Stimulated activated memory B cell treated with anti-CD40 and anti-IgM and Interleukin-4, amounts not matched to agents 10 μg/mL and 1 μg/mL and 100 μg/mL, for 72 hours (primary cell): ENCODE measurements at regions not wholly inside any gene's neighbourhood (a gene's known extent, or its start where the extent isn't known, plus 50 kb on each side); places are given as distances from the start of the nearest gene placed in this dataset.

Source experiments
- ATAC-seq: fragments of 150-1000 bp; cut with Tn5 transposase; 2 replicates; pipeline ENCODE4 v1.10.0; 2021
- H3K27ac Mint-ChIP-seq: one replicate; pipeline ENCODE4 v1.8.0; 2022; ENCODE audit warnings: mild to moderate bottlenecking, mixed read lengths
- H3K27me3 Mint-ChIP-seq: one replicate; pipeline ENCODE4 v1.8.0; 2022; ENCODE audit warnings: mixed read lengths
- H3K36me3 Mint-ChIP-seq: one replicate; pipeline ENCODE4 v1.8.0; 2022; ENCODE audit warnings: mixed read lengths
- H3K4me1 Mint-ChIP-seq: one replicate; pipeline ENCODE4 v1.8.0; 2022; ENCODE audit warnings: mixed read lengths
- H3K4me3 Mint-ChIP-seq: one replicate; pipeline ENCODE4 v1.8.0; 2022; ENCODE audit warnings: mild to moderate bottlenecking, moderate library complexity, mixed read lengths
- H3K9me3 Mint-ChIP-seq: one replicate; pipeline ENCODE4 v1.8.0; 2022; ENCODE audit warnings: mixed read lengths

- H3K36me3 Mint-ChIP-seq: no peaks in the 10 kb centered on the region
- no peak overlapping the region for H3K4me3 Mint-ChIP-seq
- H3K27ac Mint-ChIP-seq: no peak overlapping the region
- peaks cover 10% of the 10 kb centered on the region for H3K9me3 Mint-ChIP-seq
- H3K4me1 Mint-ChIP-seq: no peaks in the 10 kb centered on the region
- no peak for ATAC-seq
- no peaks in the 10 kb centered on the region for H3K27me3 Mint-ChIP-seq
Observed at GRCh38 chr13:87052731-87053130, 618.4 kb upstream of the SLITRK5 start.

GRCh38 chr13:87057807-87058520 lies 613.2 kb upstream of the SLITRK5 start:
- Mint-ChIP-seq H3K9me3 (peaks cover 4% of the 10 kb centered on the region), H3K27ac (no peak overlapping the region), H3K4me3 (no peak overlapping the region), H3K4me1 (no peaks in the 10 kb centered on the region), H3K36me3 (no peaks in the 10 kb centered on the region), H3K27me3 (no peaks in the 10 kb centered on the region)
- ATAC-seq: no peak

GRCh38 chr13:87058786-87059329 lies 612.3 kb upstream of the SLITRK5 start:
- Mint-ChIP-seq H3K27ac (no peak overlapping the region), H3K9me3 (no peaks in the 10 kb centered on the region), H3K4me1 (no peaks in the 10 kb centered on the region), H3K4me3 (no peak overlapping the region), H3K36me3 (no peaks in the 10 kb centered on the region), H3K27me3 (no peaks in the 10 kb centered on the region)
- ATAC-seq: no peak

- no peaks in the 10 kb centered on the region for H3K36me3 Mint-ChIP-seq
- H3K27ac Mint-ChIP-seq: no peak overlapping the region
- H3K4me3 Mint-ChIP-seq: no peak overlapping the region
- H3K27me3 Mint-ChIP-seq: no peaks in the 10 kb centered on the region
- H3K4me1 Mint-ChIP-seq: no peaks in the 10 kb centered on the region
- peaks cover 7% of the 10 kb centered on the region for H3K9me3 Mint-ChIP-seq
- ATAC-seq: no peak
Observed at GRCh38 chr13:87078947-87079795, 592.0 kb upstream of the SLITRK5 start.

GRCh38 chr13:87080100-87080779 lies 590.9 kb upstream of the SLITRK5 start:
- Mint-ChIP-seq H3K27me3 (no peaks in the 10 kb centered on the region), H3K9me3 (peaks cover 11% of the 10 kb centered on the region), H3K4me1 (no peaks in the 10 kb centered on the region), H3K4me3 (no peak overlapping the region), H3K27ac (no peak overlapping the region), H3K36me3 (no peaks in the 10 kb centered on the region)
- ATAC-seq: no peak

- no peak for ATAC-seq
- Mint-ChIP-seq H3K4me3 (no peak overlapping the region), H3K36me3 (no peaks in the 10 kb centered on the region), H3K27me3 (no peaks in the 10 kb centered on the region), H3K4me1 (no peaks in the 10 kb centered on the region), H3K9me3 (peaks cover 11% of the 10 kb centered on the region), H3K27ac (no peak overlapping the region)
Observed at GRCh38 chr13:87084192-87084591, 587.0 kb upstream of the SLITRK5 start.

GRCh38 chr13:87087741-87088140 lies 583.4 kb upstream of the SLITRK5 start:
- no peak overlapping the region for H3K27ac Mint-ChIP-seq
- H3K4me3 Mint-ChIP-seq: no peak overlapping the region
- H3K36me3 Mint-ChIP-seq: no peaks in the 10 kb centered on the region
- H3K9me3 Mint-ChIP-seq: peaks cover 7% of the 10 kb centered on the region
- no peaks in the 10 kb centered on the region for H3K27me3 Mint-ChIP-seq
- no peak for ATAC-seq
- no peaks in the 10 kb centered on the region for H3K4me1 Mint-ChIP-seq

GRCh38 chr13:87089391-87089790 lies 581.8 kb upstream of the SLITRK5 start:
- no peaks in the 10 kb centered on the region for H3K36me3 Mint-ChIP-seq
- H3K4me1 Mint-ChIP-seq: no peaks in the 10 kb centered on the region
- H3K9me3 Mint-ChIP-seq: peaks cover 2% of the 10 kb centered on the region
- no peaks in the 10 kb centered on the region for H3K27me3 Mint-ChIP-seq
- no peak for ATAC-seq
- H3K27ac Mint-ChIP-seq: no peak overlapping the region
- H3K4me3 Mint-ChIP-seq: no peak overlapping the region

- H3K9me3 Mint-ChIP-seq: no peaks in the 10 kb centered on the region
- no peak overlapping the region for H3K27ac Mint-ChIP-seq
- ATAC-seq: no peak
- H3K27me3 Mint-ChIP-seq: no peaks in the 10 kb centered on the region
- no peak overlapping the region for H3K4me3 Mint-ChIP-seq
- no peaks in the 10 kb centered on the region for H3K4me1 Mint-ChIP-seq
- H3K36me3 Mint-ChIP-seq: no peaks in the 10 kb centered on the region
Observed at GRCh38 chr13:87093399-87093798, 577.8 kb upstream of the SLITRK5 start.

- no peak overlapping the region for H3K4me3 Mint-ChIP-seq
- H3K4me1 Mint-ChIP-seq: no peaks in the 10 kb centered on the region
- H3K36me3 Mint-ChIP-seq: no peaks in the 10 kb centered on the region
- ATAC-seq: no peak
- H3K27me3 Mint-ChIP-seq: no peaks in the 10 kb centered on the region
- H3K9me3 Mint-ChIP-seq: no peaks in the 10 kb centered on the region
- no peak overlapping the region for H3K27ac Mint-ChIP-seq
Observed at GRCh38 chr13:87094646-87095045, 576.5 kb upstream of the SLITRK5 start.

GRCh38 chr13:87100431-87100830 lies 570.7 kb upstream of the SLITRK5 start:
- no peak overlapping the region for H3K4me3 Mint-ChIP-seq
- no peaks in the 10 kb centered on the region for H3K27me3 Mint-ChIP-seq
- ATAC-seq: no peak
- no peaks in the 10 kb centered on the region for H3K36me3 Mint-ChIP-seq
- no peaks in the 10 kb centered on the region for H3K4me1 Mint-ChIP-seq
- no peak overlapping the region for H3K27ac Mint-ChIP-seq
- no peaks in the 10 kb centered on the region for H3K9me3 Mint-ChIP-seq

- H3K27me3 Mint-ChIP-seq: no peaks in the 10 kb centered on the region
- no peak overlapping the region for H3K27ac Mint-ChIP-seq
- H3K36me3 Mint-ChIP-seq: no peaks in the 10 kb centered on the region
- H3K9me3 Mint-ChIP-seq: no peaks in the 10 kb centered on the region
- ATAC-seq: no peak
- no peaks in the 10 kb centered on the region for H3K4me1 Mint-ChIP-seq
- no peak overlapping the region for H3K4me3 Mint-ChIP-seq
Observed at GRCh38 chr13:87107651-87108050, 563.5 kb upstream of the SLITRK5 start.

GRCh38 chr13:87120476-87120875 lies 550.7 kb upstream of the SLITRK5 start:
- no peaks in the 10 kb centered on the region for H3K36me3 Mint-ChIP-seq
- no peak for ATAC-seq
- H3K4me3 Mint-ChIP-seq: no peak overlapping the region
- no peak overlapping the region for H3K27ac Mint-ChIP-seq
- peaks cover 6% of the 10 kb centered on the region for H3K9me3 Mint-ChIP-seq
- no peaks in the 10 kb centered on the region for H3K4me1 Mint-ChIP-seq
- H3K27me3 Mint-ChIP-seq: no peaks in the 10 kb centered on the region

- peaks cover 3% of the 10 kb centered on the region for H3K9me3 Mint-ChIP-seq
- H3K27ac Mint-ChIP-seq: no peak overlapping the region
- H3K4me3 Mint-ChIP-seq: no peak overlapping the region
- no peaks in the 10 kb centered on the region for H3K4me1 Mint-ChIP-seq
- no peaks in the 10 kb centered on the region for H3K36me3 Mint-ChIP-seq
- no peak for ATAC-seq
- H3K27me3 Mint-ChIP-seq: no peaks in the 10 kb centered on the region
Observed at GRCh38 chr13:87122551-87122950, 548.6 kb upstream of the SLITRK5 start.

GRCh38 chr13:87123987-87124784 lies 547.0 kb upstream of the SLITRK5 start:
- Mint-ChIP-seq H3K27me3 (no peaks in the 10 kb centered on the region), H3K4me3 (no peak overlapping the region)

More at GRCh38 chr13:87123987-87124784, 547.0 kb upstream of the SLITRK5 start:
- no peak for ATAC-seq
- no peaks in the 10 kb centered on the region for H3K4me1 Mint-ChIP-seq
- H3K27ac Mint-ChIP-seq: no peak overlapping the region
- H3K9me3 Mint-ChIP-seq: peaks cover 3% of the 10 kb centered on the region
- H3K36me3 Mint-ChIP-seq: no peaks in the 10 kb centered on the region
